GM23338 (cell line): ENCODE measurements at regions not wholly inside any gene's neighbourhood (a gene's known extent, or its start where the extent isn't known, plus 50 kb on each side); places are given as distances from the start of the nearest gene placed in this dataset.
"Not testable (repeated sequence)": the region's sequence is repeated elsewhere in the genome, so short reads cannot be mapped to it uniquely, and the experiment has no call there.

Experiments used
- CREB1 ChIP-seq: fragments of 250-450 bp; sonication (Bioruptor Pico); IDR thresholded peaks from 2 replicates; pipeline ENCODE4 v1.5.0; 2020; ENCODE audit warnings: low read depth, mild to moderate bottlenecking, moderate library complexity
- CTCF ChIP-seq, 2 experiments: fragments of 200-600 bp in 1 of 2; sonication (generic) in 1 of 2; conservative IDR thresholded peaks; 2 replicates each; pipeline versions ENCODE4 v1.5.1 to v1.6.1; 2016 to 2017; ENCODE audit warnings: antibody characterized with exemption in 2 of 2, low read depth in 2 of 2, mild to moderate bottlenecking in 2 of 2, moderate library complexity in 1 of 2
- ETS1 ChIP-seq: IDR thresholded peaks from 2 replicates; pipeline ENCODE4 v1.6.1; 2016; ENCODE audit warnings: antibody characterized with exemption
- EZH2 ChIP-seq: fragments of 200-600 bp; sonication (generic); IDR thresholded peaks from one replicate; pipeline ENCODE4 v1.8.0; 2017; ENCODE audit warnings: antibody characterized with exemption, mild to moderate bottlenecking, low read depth; ENCODE audit not compliant: unreplicated experiment
- EZH2phosphoT487 ChIP-seq: fragments of 200-600 bp; sonication (generic); IDR thresholded peaks from one replicate; pipeline ENCODE4 v1.8.1; 2018; ENCODE audit warnings: antibody characterized with exemption; ENCODE audit not compliant: unreplicated experiment
- JUNB ChIP-seq: IDR thresholded peaks from one replicate; pipeline ENCODE4 v1.6.1; 2016; ENCODE audit warnings: antibody characterized with exemption; ENCODE audit not compliant: unreplicated experiment
- NANOG ChIP-seq: IDR thresholded peaks from 2 replicates; pipeline ENCODE4 v1.6.1; 2016; ENCODE audit warnings: antibody characterized with exemption, borderline replicate concordance
- POLR2AphosphoS5 ChIP-seq: IDR thresholded peaks from 2 replicates; pipeline ENCODE4 v1.6.1; 2016; ENCODE audit warnings: antibody characterized with exemption, low read depth
- REST ChIP-seq: IDR thresholded peaks from one replicate; pipeline ENCODE4 v1.6.1; 2018; ENCODE audit warnings: antibody characterized with exemption; ENCODE audit not compliant: unreplicated experiment
- STAT1 ChIP-seq: IDR thresholded peaks from one replicate; pipeline ENCODE4 v1.6.1; 2016; ENCODE audit warnings: antibody characterized with exemption; ENCODE audit not compliant: unreplicated experiment
- ZNF114 ChIP-seq: fragments of 250-450 bp; sonication (Bioruptor Pico); IDR thresholded peaks from 2 replicates; pipeline ENCODE4 v1.5.0; 2020; ENCODE audit warnings: mild to moderate bottlenecking, moderate library complexity
- ZNF331 ChIP-seq: fragments of 250-450 bp; sonication (Bioruptor Pico); IDR thresholded peaks from 2 replicates; pipeline ENCODE4 v1.5.0; 2020; ENCODE audit warnings: low read depth, mild to moderate bottlenecking, moderate library complexity
- ZNF462 ChIP-seq: fragments of 250-450 bp; sonication (Bioruptor Pico); IDR thresholded peaks from 2 replicates; pipeline ENCODE4 v1.5.0; 2020; ENCODE audit warnings: mild to moderate bottlenecking, moderate library complexity

GRCh38 chr9:41741897-41742296 lies 387.3 kb downstream of the CNTNAP3B start:
- TF ChIP-seq CTCF (conservative IDR thresholded peaks at IDR 0.05; ENCODE audit: low read depth in 2 of 2); REST; EZH2phosphoT487; EZH2; JUNB; POLR2AphosphoS5; CREB1; ETS1; NANOG; ZNF114 (CRISPR knock-in tag); ZNF331 (CRISPR knock-in tag); STAT1; ZNF462 (CRISPR knock-in tag): not testable (repeated sequence)
